ENCODE measurements at regions not wholly inside any gene's neighbourhood (a gene's known extent, or its start where the extent isn't known, plus 50 kb on each side); places are given as distances from the start of the nearest gene placed in this dataset.
"Not testable (repeated sequence)": the region's sequence is repeated elsewhere in the genome, so short reads cannot be mapped to it uniquely, and the experiment has no call there.

DNA sequence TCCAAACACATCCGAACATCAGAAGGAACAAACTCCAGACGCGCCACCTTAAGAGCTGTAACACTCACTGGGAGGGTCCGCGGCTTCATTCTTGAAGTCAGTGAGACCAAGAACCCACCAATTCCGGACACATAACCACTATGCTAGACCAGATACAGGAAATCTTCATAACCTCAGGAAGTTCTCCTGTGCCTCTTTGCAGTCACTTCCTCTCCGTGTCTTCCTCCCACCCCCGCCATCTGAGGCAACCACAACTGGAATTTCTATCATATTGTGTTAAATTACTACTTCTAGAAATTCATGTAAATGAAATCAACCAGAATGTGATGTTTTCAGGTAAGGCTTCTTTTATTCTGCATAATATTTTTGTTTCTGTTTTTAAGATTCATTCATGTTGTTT lies 631.0 kb upstream of the NXPH2 start:
- DNase-seq (ENCODE audit: low spot score), result no peak
- no peaks in the 10 kb centered on the region for H3K4me1 ChIP-seq (ENCODE audit: control insufficient read depth in 4 of 4, insufficient read depth in 4 of 4, low read length in 3 of 4)
- H3K36me3 ChIP-seq (ENCODE audit: control insufficient read depth in 4 of 4, insufficient read depth in 3 of 4, low read depth in 1 of 4, low read length in 3 of 4), result no peaks in the 10 kb centered on the region
- TF ChIP-seq, protein P1, sequence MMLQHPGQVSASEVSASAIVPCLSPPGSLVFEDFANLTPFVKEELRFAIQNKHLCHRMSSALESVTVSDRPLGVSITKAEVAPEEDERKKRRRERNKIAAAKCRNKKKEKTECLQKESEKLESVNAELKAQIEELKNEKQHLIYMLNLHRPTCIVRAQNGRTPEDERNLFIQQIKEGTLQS (IDR thresholded peaks at IDR 0.05), result no peak
- TF ChIP-seq, protein P2, sequence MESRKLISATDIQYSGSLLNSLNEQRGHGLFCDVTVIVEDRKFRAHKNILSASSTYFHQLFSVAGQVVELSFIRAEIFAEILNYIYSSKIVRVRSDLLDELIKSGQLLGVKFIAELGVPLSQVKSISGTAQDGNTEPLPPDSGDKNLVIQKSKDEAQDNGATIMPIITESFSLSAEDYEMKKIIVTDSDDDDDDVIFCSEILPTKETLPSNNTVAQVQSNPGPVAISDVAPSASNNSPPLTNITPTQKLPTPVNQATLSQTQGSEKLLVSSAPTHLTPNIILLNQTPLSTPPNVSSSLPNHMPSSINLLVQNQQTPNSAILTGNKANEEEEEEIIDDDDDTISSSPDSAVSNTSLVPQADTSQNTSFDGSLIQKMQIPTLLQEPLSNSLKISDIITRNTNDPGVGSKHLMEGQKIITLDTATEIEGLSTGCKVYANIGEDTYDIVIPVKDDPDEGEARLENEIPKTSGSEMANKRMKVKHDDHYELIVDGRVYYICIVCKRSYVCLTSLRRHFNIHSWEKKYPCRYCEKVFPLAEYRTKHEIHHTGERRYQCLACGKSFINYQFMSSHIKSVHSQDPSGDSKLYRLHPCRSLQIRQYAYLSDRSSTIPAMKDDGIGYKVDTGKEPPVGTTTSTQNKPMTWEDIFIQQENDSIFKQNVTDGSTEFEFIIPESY (IDR thresholded peaks at IDR 0.05), result no peak
- no peak for TF ChIP-seq RXRA (IDR thresholded peaks at IDR 0.05)
- TF ChIP-seq JUND (IDR thresholded peaks at IDR 0.05), result no peak
- TF ChIP-seq, protein P3, sequence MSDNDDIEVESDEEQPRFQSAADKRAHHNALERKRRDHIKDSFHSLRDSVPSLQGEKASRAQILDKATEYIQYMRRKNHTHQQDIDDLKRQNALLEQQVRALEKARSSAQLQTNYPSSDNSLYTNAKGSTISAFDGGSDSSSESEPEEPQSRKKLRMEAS (IDR thresholded peaks at IDR 0.05), result no peak
- no peak for TF ChIP-seq YY1 (IDR thresholded peaks at IDR 0.05)
- no peak for TF ChIP-seq FOXA1 (IDR thresholded peaks at IDR 0.05)
- TF ChIP-seq TAF1 (conservative IDR thresholded peaks at IDR 0.05), result no peak
- no peak for TF ChIP-seq HNF4A (conservative IDR thresholded peaks at IDR 0.05)
- no peaks in the 10 kb centered on the region for H3K9me3 ChIP-seq (ENCODE audit: control insufficient read depth in 4 of 4, low read length in 3 of 4)
- H3K9ac ChIP-seq (ENCODE audit: low read depth in 1 of 2, low read length in 2 of 2), result no peak overlapping the region
- H3K4me3 ChIP-seq (ENCODE audit: low read depth in 1 of 3, low read length in 3 of 3), result no peak overlapping the region
- WGBS, result 79% methylated on average over 8 of the region's 8 CpGs
- no peaks in the 10 kb centered on the region for H3K27me3 ChIP-seq (ENCODE audit: control insufficient read depth in 4 of 4, insufficient read depth in 4 of 4, low read length in 3 of 4)
- H3K27ac ChIP-seq (ENCODE audit: low read depth in 1 of 2, low read length in 2 of 2), result no peak overlapping the region

DNA sequence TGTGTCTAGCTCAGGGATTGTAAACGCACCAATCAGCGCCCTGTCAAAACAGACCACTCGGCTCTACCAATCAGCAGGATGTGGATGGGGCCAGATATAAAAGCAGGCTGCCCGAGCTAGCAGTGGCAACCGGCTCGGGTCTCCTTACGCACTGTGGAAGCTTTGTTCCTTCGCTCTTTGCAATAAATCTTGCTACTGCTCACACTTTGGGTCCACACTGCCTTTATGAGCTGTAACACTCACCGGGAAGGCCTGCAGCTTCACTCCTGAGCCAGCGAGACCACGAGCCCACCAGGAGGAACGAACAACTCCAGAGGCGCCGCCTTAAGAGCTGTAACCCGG lies 630.6 kb upstream of the NXPH2 start:
- H3K36me3 ChIP-seq (ENCODE audit: control insufficient read depth in 4 of 4, insufficient read depth in 3 of 4, low read depth in 1 of 4, low read length in 3 of 4); H3K9me3 ChIP-seq (ENCODE audit: control insufficient read depth in 4 of 4, low read length in 3 of 4); H3K4me1 ChIP-seq (ENCODE audit: control insufficient read depth in 4 of 4, insufficient read depth in 4 of 4, low read length in 3 of 4); H3K4me3 ChIP-seq (ENCODE audit: low read depth in 1 of 3, low read length in 3 of 3); H3K27me3 ChIP-seq (ENCODE audit: control insufficient read depth in 4 of 4, insufficient read depth in 4 of 4, low read length in 3 of 4); H3K27ac ChIP-seq (ENCODE audit: low read depth in 1 of 2, low read length in 2 of 2); H3K9ac ChIP-seq (ENCODE audit: low read depth in 1 of 2, low read length in 2 of 2); DNase-seq (ENCODE audit: low spot score): not testable (repeated sequence)
- 89% methylated on average over 15 of the region's 15 CpGs for WGBS

DNA sequence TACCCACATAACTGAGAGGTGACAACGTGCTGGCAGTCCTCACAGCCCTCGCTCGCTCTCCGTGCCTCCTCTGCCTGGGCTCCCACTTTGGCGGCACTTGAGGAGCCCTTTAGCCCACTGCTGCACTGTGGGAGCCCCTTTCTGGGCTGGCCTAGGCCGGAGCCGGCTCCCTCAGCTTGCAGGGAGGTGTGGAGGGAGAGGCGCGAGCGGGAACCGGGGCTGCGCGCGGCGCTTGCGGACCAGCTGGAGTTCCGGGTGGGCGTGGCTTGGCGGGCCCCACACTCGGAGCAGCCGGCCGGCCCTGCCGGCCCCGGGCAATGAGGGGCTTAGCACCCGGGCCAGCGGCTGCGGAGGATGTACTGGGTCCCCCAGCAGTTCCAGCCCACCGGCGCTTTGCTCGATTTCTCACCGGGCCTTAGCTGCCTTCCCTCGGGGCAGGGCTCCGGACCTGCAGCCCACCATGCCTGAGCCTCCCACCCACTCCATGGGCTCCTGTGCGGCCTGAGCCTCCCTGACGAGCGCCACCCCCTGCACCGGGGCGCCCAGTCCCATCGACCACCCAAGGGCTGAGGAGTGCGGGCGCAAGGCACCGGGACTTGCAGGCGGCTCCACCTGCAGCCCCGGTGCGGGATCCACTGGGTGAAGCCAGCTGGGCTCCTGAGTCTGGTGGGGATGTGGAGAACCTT lies 630.1 kb upstream of the NXPH2 start:
- not testable (repeated sequence) for H3K4me1 ChIP-seq (ENCODE audit: control insufficient read depth in 4 of 4, insufficient read depth in 4 of 4, low read length in 3 of 4); DNase-seq (ENCODE audit: low spot score); H3K36me3 ChIP-seq (ENCODE audit: control insufficient read depth in 4 of 4, insufficient read depth in 3 of 4, low read depth in 1 of 4, low read length in 3 of 4); H3K27ac ChIP-seq (ENCODE audit: low read depth in 1 of 2, low read length in 2 of 2); H3K9ac ChIP-seq (ENCODE audit: low read depth in 1 of 2, low read length in 2 of 2); H3K9me3 ChIP-seq (ENCODE audit: control insufficient read depth in 4 of 4, low read length in 3 of 4); H3K4me3 ChIP-seq (ENCODE audit: low read depth in 1 of 3, low read length in 3 of 3); H3K27me3 ChIP-seq (ENCODE audit: control insufficient read depth in 4 of 4, insufficient read depth in 4 of 4, low read length in 3 of 4)
- 93% methylated on average over 45 of the region's 45 CpGs for WGBS

DNA sequence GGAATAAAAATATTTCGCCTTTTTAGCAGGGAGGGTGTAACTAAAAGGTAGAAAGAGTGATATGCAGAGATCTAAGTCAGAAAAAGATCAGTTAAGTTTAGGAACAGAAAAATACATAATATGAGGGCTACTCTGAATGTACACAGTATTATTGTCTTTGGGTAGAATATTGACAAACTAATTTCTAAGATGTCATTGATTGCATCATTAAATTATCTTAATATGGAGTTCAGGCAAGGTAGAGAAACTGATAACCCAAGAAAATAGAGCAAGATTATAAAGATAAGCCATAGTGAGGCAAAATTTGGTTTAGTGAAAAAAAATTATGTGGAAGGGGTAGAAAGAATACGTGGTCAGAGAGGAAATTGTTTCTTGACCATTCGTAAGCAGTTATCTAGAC lies 629.0 kb upstream of the NXPH2 start:
- no peak overlapping the region for H3K27ac ChIP-seq (ENCODE audit: low read depth in 1 of 2, low read length in 2 of 2)
- H3K4me1 ChIP-seq (ENCODE audit: control insufficient read depth in 4 of 4, insufficient read depth in 4 of 4, low read length in 3 of 4), result no peaks in the 10 kb centered on the region
- no peak overlapping the region for H3K4me3 ChIP-seq (ENCODE audit: low read depth in 1 of 3, low read length in 3 of 3)
- WGBS, result 44% methylated on average over 3 of the region's 3 CpGs
- TF ChIP-seq HNF4G (IDR thresholded peaks at IDR 0.05) (no peak), FOXA2 (IDR thresholded peaks at IDR 0.05) (no peak), HNF4A (conservative IDR thresholded peaks at IDR 0.05) (no peak), JUND (IDR thresholded peaks at IDR 0.05) (no peak), RAD21 (IDR thresholded peaks at IDR 0.05) (no peak), YY1 (IDR thresholded peaks at IDR 0.05) (no peak), EGR1 (IDR thresholded peaks at IDR 0.05; ENCODE audit: low read depth in 2 of 2) (no peak), RXRA (IDR thresholded peaks at IDR 0.05) (no peak), SP1 (IDR thresholded peaks at IDR 0.05) (no peak)
- TF ChIP-seq, protein P1 (IDR thresholded peaks at IDR 0.05), result no peak
- no peaks in the 10 kb centered on the region for H3K36me3 ChIP-seq (ENCODE audit: control insufficient read depth in 4 of 4, insufficient read depth in 3 of 4, low read depth in 1 of 4, low read length in 3 of 4)
- no peak for DNase-seq (ENCODE audit: low spot score)
- no peak overlapping the region for H3K9ac ChIP-seq (ENCODE audit: low read depth in 1 of 2, low read length in 2 of 2)
- H3K9me3 ChIP-seq (ENCODE audit: control insufficient read depth in 4 of 4, low read length in 3 of 4), result no peaks in the 10 kb centered on the region
- H3K27me3 ChIP-seq (ENCODE audit: control insufficient read depth in 4 of 4, insufficient read depth in 4 of 4, low read length in 3 of 4), result no peaks in the 10 kb centered on the region

Data from liver (tissue), 7 donors.